Small intestine (tissue), 7 donors: ENCODE measurements at regions not wholly inside any gene's neighbourhood (a gene's known extent, or its start where the extent isn't known, plus 50 kb on each side); places are given as distances from the start of the nearest gene placed in this dataset.

Experiments
- DNase-seq, 2 donors: peaks; one replicate each; pipeline versions ENCODE4 v3.0.0 to v3.0.0-alpha.2; 2013
- FAIRE-seq: peaks from 2 replicates; lab custom pipeline; 2012; peaks lifted over from hg19 to GRCh38; lab: Jason Lieb, UNC
- H3K27ac ChIP-seq, 3 donors: one replicate each; pipeline ENCODE4 v1.5.1; 2013; ENCODE audit warnings: low read length in 2 of 3, mild to moderate bottlenecking in 2 of 3, control low read depth in 1 of 3, inconsistent platforms in 1 of 3, low read depth in 1 of 3, moderate library complexity in 1 of 3
- H3K27me3 ChIP-seq, 3 donors: one replicate each; pipeline ENCODE4 v1.6.1; 2013; ENCODE audit warnings: low read length in 3 of 3, inconsistent platforms in 1 of 3; ENCODE audit not compliant: control insufficient read depth in 3 of 3, insufficient read depth in 3 of 3
- H3K36me3 ChIP-seq, 3 donors: one replicate each; pipeline ENCODE4 v1.6.1; 2013; ENCODE audit warnings: low read length in 3 of 3, inconsistent platforms in 1 of 3, low read depth in 1 of 3, mild to moderate bottlenecking in 1 of 3, moderate library complexity in 1 of 3; ENCODE audit not compliant: control insufficient read depth in 3 of 3, insufficient read depth in 2 of 3
- H3K4me1 ChIP-seq, 3 donors: one replicate each; pipeline ENCODE4 v1.6.1; 2013; ENCODE audit warnings: low read length in 2 of 3, inconsistent platforms in 1 of 3, low read depth in 1 of 3, mild to moderate bottlenecking in 1 of 3, moderate library complexity in 1 of 3; ENCODE audit not compliant: control insufficient read depth in 3 of 3, insufficient read depth in 2 of 3
- H3K4me3 ChIP-seq, 3 donors: one replicate each; pipeline ENCODE4 v1.5.1; 2013; ENCODE audit warnings: low read length in 3 of 3, control low read depth in 1 of 3, inconsistent platforms in 1 of 3, low read depth in 1 of 3, mild to moderate bottlenecking in 1 of 3, moderate library complexity in 1 of 3
- H3K9me3 ChIP-seq, 2 donors: one replicate each; pipeline ENCODE4 v1.6.1; 2013; ENCODE audit warnings: low read depth in 1 of 2, low read length in 1 of 2; ENCODE audit not compliant: control insufficient read depth in 2 of 2, insufficient read depth in 1 of 2
- WGBS, 3 donors: extraction: QIAGEN DNeasy Blood & Tissue Kit; methylation state at CpG; one replicate each; pipeline ENCODE4 v1.1.7; 2013; 5-methylcytosine and 5-hydroxymethylcytosine counted together
- donor health status: healthy with polysubstance abuse.
- donor health status: control.
- donor health status: control.
- donor health status: Bipolar disorder and iron deficiency.
- donor health status: healthy.

GRCh38 chr13:39100996-39101738, 62.9 kb downstream of the NHLRC3 start:
- H3K27ac ChIP-seq, result no peak overlapping the region
- FAIRE-seq, result no peak
- no peaks in the 10 kb centered on the region for H3K36me3 ChIP-seq
- H3K9me3 ChIP-seq, result no peaks in the 10 kb centered on the region
- H3K4me3 ChIP-seq, result no peak overlapping the region
- no peaks in the 10 kb centered on the region for H3K4me1 ChIP-seq
- WGBS, 3 donors, result 70 to 89% (median 85%) methylated on average over 5 of the region's 5 CpGs
- DNase-seq, result no peak
- no peaks in the 10 kb centered on the region for H3K27me3 ChIP-seq

GRCh38 chr13:39102981-39103490, 64.8 kb downstream of the NHLRC3 start:
- H3K27ac ChIP-seq, result no peak overlapping the region
- no peak for FAIRE-seq
- no peak overlapping the region for H3K4me3 ChIP-seq
- H3K9me3 ChIP-seq, result no peaks in the 10 kb centered on the region
- H3K4me1 ChIP-seq, result no peaks in the 10 kb centered on the region
- no peaks in the 10 kb centered on the region for H3K27me3 ChIP-seq
- DNase-seq, result no peak
- H3K36me3 ChIP-seq, result no peaks in the 10 kb centered on the region
- WGBS, 3 donors, result 69 to 82% (median 73%) methylated on average over 6 of the region's 6 CpGs

GRCh38 chr13:39105110-39105509, 66.9 kb downstream of the NHLRC3 start:
- Histone ChIP-seq H3K27me3 (peaks cover 0 to 2% (median 0%) of the 10 kb centered on the region in 3 donors), H3K4me3 (no peak overlapping the region), H3K4me1 (no peaks in the 10 kb centered on the region), H3K36me3 (no peaks in the 10 kb centered on the region), H3K27ac (no peak overlapping the region), H3K9me3 (no peaks in the 10 kb centered on the region)
- 25 to 45% (median 32%) methylated on average over 1 of the region's 1 CpG for WGBS, 3 donors
- no peak for FAIRE-seq
- peak; percentile 12 to 16 for DNase-seq

GRCh38 chr13:39106216-39107005, 68.2 kb downstream of the NHLRC3 start:
- 34 to 57% (median 46%) methylated on average over 8 of the region's 8 CpGs for WGBS, 3 donors
- Histone ChIP-seq H3K4me3 (no peak overlapping the region), H3K36me3 (no peaks in the 10 kb centered on the region), H3K9me3 (no peaks in the 10 kb centered on the region), H3K4me1 (no peaks in the 10 kb centered on the region), H3K27me3 (peaks cover 0 to 2% (median 0%) of the 10 kb centered on the region in 3 donors), H3K27ac (no peak overlapping the region)
- DNase-seq, result peak in 1 of 2 donors; percentile 5
- FAIRE-seq, result no peak

GRCh38 chr13:39107561-39107960, 69.3 kb downstream of the NHLRC3 start:
- 61 to 80% (median 66%) methylated on average over 4 of the region's 4 CpGs for WGBS, 3 donors
- no peak overlapping the region for H3K27ac ChIP-seq
- H3K4me3 ChIP-seq, result no peak overlapping the region
- H3K27me3 ChIP-seq, result peaks cover 0 to 2% (median 0%) of the 10 kb centered on the region in 3 donors
- H3K9me3 ChIP-seq, result peaks cover 0 to 2% of the 10 kb centered on the region in 2 donors
- H3K36me3 ChIP-seq, result no peaks in the 10 kb centered on the region
- no peak for FAIRE-seq
- no peak for DNase-seq
- no peaks in the 10 kb centered on the region for H3K4me1 ChIP-seq

- WGBS, 3 donors, result 51 to 62% (median 57%) methylated on average over 2 of the region's 2 CpGs
- Histone ChIP-seq H3K27ac (no peak overlapping the region), H3K4me3 (no peak overlapping the region), H3K9me3 (peaks cover 0 to 4% of the 10 kb centered on the region in 2 donors), H3K36me3 (no peaks in the 10 kb centered on the region), H3K4me1 (no peaks in the 10 kb centered on the region), H3K27me3 (peaks cover 0 to 2% (median 0%) of the 10 kb centered on the region in 3 donors)
- FAIRE-seq (no peak), DNase-seq (no peak)
Measured at GRCh38 chr13:39108783-39109182, 70.5 kb downstream of the NHLRC3 start.

GRCh38 chr13:39110518-39111097, 72.4 kb downstream of the NHLRC3 start:
- H3K9me3 ChIP-seq, result peaks cover 0 to 4% of the 10 kb centered on the region in 2 donors
- no peak overlapping the region for H3K4me3 ChIP-seq
- no peak overlapping the region for H3K27ac ChIP-seq
- H3K27me3 ChIP-seq, result peaks cover 0 to 2% (median 0%) of the 10 kb centered on the region in 3 donors
- H3K36me3 ChIP-seq, result no peaks in the 10 kb centered on the region
- no peaks in the 10 kb centered on the region for H3K4me1 ChIP-seq
- DNase-seq, result no peak
- 94 to 98% (median 94%) methylated on average over 2 of the region's 2 CpGs for WGBS, 3 donors
- no peak for FAIRE-seq

GRCh38 chr13:39111145-39111544, 72.9 kb downstream of the NHLRC3 start:
- Histone ChIP-seq H3K27me3 (peaks cover 0 to 2% (median 0%) of the 10 kb centered on the region in 3 donors), H3K4me3 (no peak overlapping the region), H3K4me1 (no peaks in the 10 kb centered on the region), H3K27ac (no peak overlapping the region), H3K9me3 (peaks cover 0 to 4% of the 10 kb centered on the region in 2 donors), H3K36me3 (no peaks in the 10 kb centered on the region)
- FAIRE-seq (no peak), DNase-seq (no peak)
- 0 to 2% (median 0%) methylated on average over 2 of the region's 2 CpGs for WGBS, 3 donors
